ENCODE measurements at regions not wholly inside any gene's neighbourhood (a gene's known extent, or its start where the extent isn't known, plus 50 kb on each side); places are given as distances from the start of the nearest gene placed in this dataset.

GRCh38 chr20:24739746-24740145 is 209.3 kb upstream of the CST7 start:
- TF ChIP-seq, protein P1, sequence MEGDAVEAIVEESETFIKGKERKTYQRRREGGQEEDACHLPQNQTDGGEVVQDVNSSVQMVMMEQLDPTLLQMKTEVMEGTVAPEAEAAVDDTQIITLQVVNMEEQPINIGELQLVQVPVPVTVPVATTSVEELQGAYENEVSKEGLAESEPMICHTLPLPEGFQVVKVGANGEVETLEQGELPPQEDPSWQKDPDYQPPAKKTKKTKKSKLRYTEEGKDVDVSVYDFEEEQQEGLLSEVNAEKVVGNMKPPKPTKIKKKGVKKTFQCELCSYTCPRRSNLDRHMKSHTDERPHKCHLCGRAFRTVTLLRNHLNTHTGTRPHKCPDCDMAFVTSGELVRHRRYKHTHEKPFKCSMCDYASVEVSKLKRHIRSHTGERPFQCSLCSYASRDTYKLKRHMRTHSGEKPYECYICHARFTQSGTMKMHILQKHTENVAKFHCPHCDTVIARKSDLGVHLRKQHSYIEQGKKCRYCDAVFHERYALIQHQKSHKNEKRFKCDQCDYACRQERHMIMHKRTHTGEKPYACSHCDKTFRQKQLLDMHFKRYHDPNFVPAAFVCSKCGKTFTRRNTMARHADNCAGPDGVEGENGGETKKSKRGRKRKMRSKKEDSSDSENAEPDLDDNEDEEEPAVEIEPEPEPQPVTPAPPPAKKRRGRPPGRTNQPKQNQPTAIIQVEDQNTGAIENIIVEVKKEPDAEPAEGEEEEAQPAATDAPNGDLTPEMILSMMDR (IDR thresholded peaks at IDR 0.05): no peak
- 57 to 63% (median 62%) methylated on average over 1 of the region's 1 CpG for WGBS, 3 donors
- H3K4me3 ChIP-seq: no peak overlapping the region
- intact Hi-C loops (cut with DNase I): loop anchor here in 1 of 2 donors (10.0 kb wide), 1 partner anchor 55 kb away; no protein-coding TSS in a partner anchor
- H3K27me3 ChIP-seq (ENCODE audit: insufficient read depth in 3 of 3, low read length in 2 of 3): no peaks in the 10 kb centered on the region
- no peaks in the 10 kb centered on the region for H3K36me3 ChIP-seq (ENCODE audit: insufficient read depth in 1 of 2, low read depth in 1 of 2)
- no peak overlapping the region for H3K27ac ChIP-seq
- DNase-seq (no peak), ATAC-seq (no peak)
- no peaks in the 10 kb centered on the region for H3K4me1 ChIP-seq
- no peaks in the 10 kb centered on the region for H3K9me3 ChIP-seq

DNA sequence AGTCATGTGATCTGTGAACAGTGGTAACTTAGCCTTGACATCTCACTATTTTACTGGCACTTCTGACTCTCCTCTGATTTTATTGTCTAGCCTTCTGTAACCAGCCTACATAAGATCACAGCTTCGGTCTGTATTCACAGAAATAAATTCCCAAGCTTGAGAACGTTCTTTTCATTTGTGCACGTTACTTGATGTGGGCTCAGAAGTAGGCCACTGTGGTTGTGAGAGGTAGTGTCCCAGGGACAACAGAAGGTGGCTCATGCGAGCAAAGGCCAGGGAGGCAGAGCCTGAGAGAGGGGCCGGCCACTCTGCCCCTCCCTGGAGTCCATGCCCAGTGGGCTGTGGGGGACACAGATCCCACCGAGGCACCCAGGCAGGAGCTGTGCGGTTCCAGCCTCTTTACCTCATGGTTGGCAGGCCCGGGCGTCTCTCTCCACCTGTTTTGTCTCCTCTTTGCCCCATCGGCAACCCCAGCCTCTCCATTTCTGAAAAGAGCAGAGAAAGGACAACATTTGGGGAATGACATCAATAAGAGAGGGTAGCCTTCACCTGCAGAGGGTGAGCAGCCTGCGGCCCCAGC is 207.5 kb upstream of the CST7 start:
- intact Hi-C loops (cut with DNase I): loop anchor here in 1 of 2 donors (10.0 kb wide), 1 partner anchor 57 kb away; no protein-coding TSS in a partner anchor
- WGBS, 3 donors: 76 to 82% (median 82%) methylated on average over 11 of the region's 11 CpGs

DNA sequence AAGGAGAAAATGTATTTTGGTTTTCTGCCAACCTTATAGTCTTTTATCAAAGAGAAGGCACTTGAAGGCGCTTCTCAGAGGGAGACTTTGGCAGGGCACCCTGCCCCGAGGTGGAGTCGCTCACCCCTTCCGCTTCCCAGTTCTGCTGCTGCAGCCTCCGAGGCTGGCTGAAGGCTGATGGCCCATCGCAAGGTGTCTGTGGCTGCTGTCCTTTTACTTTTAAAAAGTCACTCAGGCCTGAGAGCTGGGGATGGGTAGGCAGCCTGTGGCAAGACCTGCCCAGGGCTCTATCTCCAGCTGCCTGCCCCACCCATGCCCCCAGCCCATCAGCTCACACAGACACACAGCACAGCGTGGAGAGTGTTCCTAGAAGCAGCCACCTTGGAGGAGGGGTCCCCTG is 206.6 kb upstream of the CST7 start:
- intact Hi-C loops (cut with DNase I): loop anchor here in 1 of 2 donors (10.0 kb wide), 1 partner anchor 58 kb away; no protein-coding TSS in a partner anchor
- H3K4me1 ChIP-seq: no peaks in the 10 kb centered on the region
- WGBS, 3 donors: 90 to 92% (median 91%) methylated on average over 7 of the region's 7 CpGs
- H3K9me3 ChIP-seq: no peaks in the 10 kb centered on the region
- H3K36me3 ChIP-seq (ENCODE audit: insufficient read depth in 1 of 2, low read depth in 1 of 2): no peaks in the 10 kb centered on the region
- H3K27ac ChIP-seq: no peak overlapping the region
- H3K4me3 ChIP-seq: no peak overlapping the region
- no peaks in the 10 kb centered on the region for H3K27me3 ChIP-seq (ENCODE audit: insufficient read depth in 3 of 3, low read length in 2 of 3)
- TF ChIP-seq, protein P1 (IDR thresholded peaks at IDR 0.05): no peak
- no peak for DNase-seq
- ATAC-seq: no peak

More for the DNA sequence above, 207.5 kb upstream of the CST7 start:
- no peaks in the 10 kb centered on the region for H3K9me3 ChIP-seq
- H3K36me3 ChIP-seq (ENCODE audit: insufficient read depth in 1 of 2, low read depth in 1 of 2): no peaks in the 10 kb centered on the region
- H3K4me1 ChIP-seq: no peaks in the 10 kb centered on the region
- ATAC-seq (no peak), DNase-seq (no peak)
- TF ChIP-seq, protein P1 (IDR thresholded peaks at IDR 0.05): no peak
- H3K27me3 ChIP-seq (ENCODE audit: insufficient read depth in 3 of 3, low read length in 2 of 3): no peaks in the 10 kb centered on the region
- H3K4me3 ChIP-seq: no peak overlapping the region
- no peak overlapping the region for H3K27ac ChIP-seq

- ATAC-seq: no peak
- Histone ChIP-seq H3K4me3 (no peak overlapping the region), H3K27ac (no peak overlapping the region), H3K9me3 (no peaks in the 10 kb centered on the region), H3K4me1 (no peaks in the 10 kb centered on the region), H3K36me3 (ENCODE audit: insufficient read depth in 1 of 2, low read depth in 1 of 2) (no peaks in the 10 kb centered on the region), H3K27me3 (ENCODE audit: insufficient read depth in 3 of 3, low read length in 2 of 3) (no peaks in the 10 kb centered on the region)
- DNase-seq: no peak
- 88 to 93% (median 90%) methylated on average over 5 of the region's 5 CpGs for WGBS, 3 donors
- intact Hi-C loops (cut with DNase I): loop anchor here in 1 of 2 donors (10.0 kb wide), 1 partner anchor 58 kb away; no protein-coding TSS in a partner anchor
- TF ChIP-seq, protein P1 (IDR thresholded peaks at IDR 0.05): no peak
These were observed 206.1 kb upstream of the CST7 start for GRCh38 chr20:24742989-24743388.

GRCh38 chr20:24743641-24744040 is 205.4 kb upstream of the CST7 start:
- Histone ChIP-seq H3K36me3 (ENCODE audit: insufficient read depth in 1 of 2, low read depth in 1 of 2) (no peaks in the 10 kb centered on the region), H3K4me1 (no peaks in the 10 kb centered on the region), H3K4me3 (no peak overlapping the region), H3K9me3 (no peaks in the 10 kb centered on the region), H3K27me3 (ENCODE audit: insufficient read depth in 3 of 3, low read length in 2 of 3) (no peaks in the 10 kb centered on the region), H3K27ac (no peak overlapping the region)
- no peak for ATAC-seq
- intact Hi-C loops (cut with DNase I): loop anchor here in 1 of 2 donors (10.0 kb wide), 1 partner anchor 59 kb away; no protein-coding TSS in a partner anchor
- no peak for DNase-seq
- 41 to 45% (median 44%) methylated on average over 5 of the region's 5 CpGs for WGBS, 3 donors
- TF ChIP-seq, protein P1 (IDR thresholded peaks at IDR 0.05): no peak
